KG1 (cell line): ENCODE measurements at regions not wholly inside any gene's neighbourhood (a gene's known extent, or its start where the extent isn't known, plus 50 kb on each side); places are given as distances from the start of the nearest gene placed in this dataset.

Source experiments
- DNase-seq: peaks from one replicate; lab custom pipeline; 2025; lab: John Stamatoyannopoulos, UW

GRCh38 chr3:25291481-25291905 lies 136.6 kb upstream of the RARB start:
- no peak for DNase-seq

GRCh38 chr3:25292036-25292435 lies 136.0 kb upstream of the RARB start:
- no peak for DNase-seq

- no peak for DNase-seq
Measured at GRCh38 chr3:25292595-25292994, 135.5 kb upstream of the RARB start.

GRCh38 chr3:25293736-25294135 lies 134.3 kb upstream of the RARB start:
- no peak for DNase-seq

GRCh38 chr3:25294169-25294805 lies 133.8 kb upstream of the RARB start:
- DNase-seq: peak; percentile 13

GRCh38 chr3:25297667-25298585 lies 130.1 kb upstream of the RARB start:
- DNase-seq: no peak

- DNase-seq: no peak
Measured at GRCh38 chr3:25300141-25300540, 127.9 kb upstream of the RARB start.

- DNase-seq: no peak
Measured at GRCh38 chr3:25304916-25305315, 123.1 kb upstream of the RARB start.

- DNase-seq: no peak
Measured at GRCh38 chr3:25306066-25306465, 122.0 kb upstream of the RARB start.

GRCh38 chr3:25306705-25307104 lies 121.4 kb upstream of the RARB start:
- no peak for DNase-seq

GRCh38 chr3:25313286-25313685 lies 114.8 kb upstream of the RARB start:
- DNase-seq: no peak

GRCh38 chr3:25324954-25325655 lies 103.0 kb upstream of the RARB start:
- DNase-seq: no peak

GRCh38 chr3:25335356-25335755 lies 92.7 kb upstream of the RARB start:
- no peak for DNase-seq

GRCh38 chr3:25338158-25338725 lies 89.8 kb upstream of the RARB start:
- DNase-seq: no peak

- no peak for DNase-seq
Measured at GRCh38 chr3:25339225-25339624, 88.8 kb upstream of the RARB start.

- no peak for DNase-seq
Measured at GRCh38 chr3:25344670-25345069, 83.4 kb upstream of the RARB start.

GRCh38 chr3:25349095-25349494 lies 79.0 kb upstream of the RARB start:
- DNase-seq: no peak

GRCh38 chr3:25349828-25350724 lies 78.0 kb upstream of the RARB start:
- DNase-seq: no peak

- DNase-seq: no peak
Measured at GRCh38 chr3:25350725-25351114, 77.3 kb upstream of the RARB start.

- DNase-seq: no peak
Measured at GRCh38 chr3:25354071-25354470, 74.0 kb upstream of the RARB start.
